ENCODE measurements at regions not wholly inside any gene's neighbourhood (a gene's known extent, or its start where the extent isn't known, plus 50 kb on each side); places are given as distances from the start of the nearest gene placed in this dataset.

- no peak for TF ChIP-seq GATA3 (IDR thresholded peaks at IDR 0.05; ENCODE audit: low read depth, low read length)
- TF ChIP-seq GATA2 (IDR thresholded peaks at IDR 0.05; ENCODE audit: low read depth, low read length): no peak
These were observed 91.8 kb upstream of the ADRA1B start for GRCh38 chr5:159824188-159825161.

Data from SH-SY5Y (cell line).